Eye (tissue), 1 donor: ENCODE measurements at regions not wholly inside any gene's neighbourhood (a gene's known extent, or its start where the extent isn't known, plus 50 kb on each side); places are given as distances from the start of the nearest gene placed in this dataset.
A peak's percentile ranks its signal among the peaks of the same experiment; 100 is the strongest.
"Not testable (repeated sequence)": the region's sequence is repeated elsewhere in the genome, so short reads cannot be mapped to it uniquely, and the experiment has no call there.

Experiments used
- DNase-seq: peaks from one replicate; pipeline ENCODE4 v3.0.0-alpha.2; 2015

- DNase-seq: peak; percentile 51
These were observed 156.7 kb upstream of the RASSF8 start for GRCh38 chr12:25801734-25802133.

DNA sequence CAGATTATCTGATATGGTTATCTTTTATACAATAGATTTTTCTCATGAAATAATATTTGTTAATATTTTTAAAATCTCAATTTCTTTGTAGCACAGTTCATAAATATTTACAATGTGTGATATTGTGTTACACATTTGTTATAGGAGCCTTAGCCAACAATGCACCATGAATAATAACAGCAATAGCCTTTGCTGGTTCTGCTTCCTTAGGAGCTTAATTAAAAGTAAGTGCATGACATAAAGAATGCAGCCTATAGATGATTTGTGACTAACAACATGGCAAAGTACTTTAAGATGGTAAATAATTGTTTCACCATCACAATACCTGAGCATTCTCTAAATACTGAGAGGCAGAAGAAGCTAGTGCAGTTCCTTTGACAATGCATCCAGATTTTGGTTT is 156.3 kb upstream of the RASSF8 start:
- DNase-seq: no peak

DNA sequence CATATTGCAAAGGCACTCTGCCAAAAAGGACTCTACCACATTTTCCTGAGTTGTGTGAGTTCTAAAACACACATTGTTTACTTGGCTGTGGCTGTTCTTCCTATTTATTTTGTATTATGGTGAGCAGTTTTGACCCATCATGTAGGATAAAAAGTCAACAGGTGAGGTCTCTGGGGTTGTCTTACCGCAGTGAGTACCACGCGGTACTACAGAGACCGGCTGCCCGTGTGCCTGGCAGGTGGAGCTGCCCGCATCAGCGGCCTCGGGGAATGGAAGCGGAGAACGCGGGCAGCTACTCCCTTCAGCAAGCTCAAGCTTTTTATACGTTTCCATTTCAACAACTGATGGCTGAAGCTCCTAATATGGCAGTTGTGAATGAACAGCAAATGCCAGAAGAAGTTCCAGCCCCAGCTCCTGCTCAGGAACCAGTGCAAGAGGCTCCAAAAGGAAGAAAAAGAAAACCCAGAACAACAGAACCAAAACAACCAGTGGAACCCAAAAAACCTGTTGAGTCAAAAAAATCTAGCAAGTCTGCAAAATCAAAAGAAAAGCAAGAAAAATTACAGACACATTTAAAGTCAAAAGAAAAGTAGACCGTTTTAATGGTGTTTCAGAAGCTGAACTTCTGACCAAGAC is 155.3 kb upstream of the RASSF8 start:
- not testable (repeated sequence) for DNase-seq

- DNase-seq: peak; percentile 41
These were observed 154.2 kb upstream of the RASSF8 start for GRCh38 chr12:25804286-25804685.

GRCh38 chr12:25806271-25806670 is 152.2 kb upstream of the RASSF8 start:
- no peak for DNase-seq

- no peak for DNase-seq
These were observed 149.9 kb upstream of the RASSF8 start for GRCh38 chr12:25808604-25809003.

- no peak for DNase-seq
These were observed 147.8 kb upstream of the RASSF8 start for GRCh38 chr12:25810683-25811082.

DNA sequence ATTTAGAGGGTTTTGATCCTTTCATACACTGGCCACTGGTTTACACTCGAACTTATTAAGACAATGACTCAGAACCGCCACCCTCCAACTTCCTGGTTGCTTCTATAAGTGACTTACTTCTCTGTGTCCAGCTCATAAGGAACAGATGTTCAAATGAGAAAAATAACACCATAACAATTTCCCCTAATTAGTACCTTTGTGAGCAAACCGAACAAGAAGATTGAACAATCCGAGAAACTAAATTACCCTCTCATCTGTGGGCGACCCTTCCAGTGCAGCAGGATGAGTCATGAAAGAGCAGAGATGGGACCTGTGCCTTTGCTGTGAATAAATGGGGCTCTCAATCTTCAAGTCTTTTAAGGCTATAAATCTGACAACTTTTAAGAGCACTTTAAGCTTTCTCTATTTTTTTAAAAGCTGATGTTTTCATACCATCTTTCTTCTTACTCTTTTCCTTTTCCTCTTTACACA is 146.8 kb upstream of the RASSF8 start:
- no peak for DNase-seq

DNA sequence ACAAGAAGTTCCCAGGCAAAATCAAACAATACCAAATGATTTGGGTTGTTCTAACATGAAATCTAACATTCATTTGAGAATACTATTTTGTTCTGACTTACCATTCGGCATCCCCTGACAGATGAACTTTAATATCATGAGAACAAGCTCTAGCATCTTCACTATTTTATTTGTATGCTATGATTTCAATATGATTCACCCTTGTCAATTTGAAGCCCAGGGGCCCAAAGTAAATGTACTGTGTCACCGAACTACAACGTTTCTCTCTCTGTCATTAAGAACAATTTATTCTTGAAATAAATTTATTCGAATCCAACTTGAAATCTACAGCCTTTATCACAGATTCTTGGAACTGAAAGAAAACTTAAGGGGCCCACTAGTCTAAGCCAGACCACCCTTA is 146.2 kb upstream of the RASSF8 start:
- no peak for DNase-seq

DNA sequence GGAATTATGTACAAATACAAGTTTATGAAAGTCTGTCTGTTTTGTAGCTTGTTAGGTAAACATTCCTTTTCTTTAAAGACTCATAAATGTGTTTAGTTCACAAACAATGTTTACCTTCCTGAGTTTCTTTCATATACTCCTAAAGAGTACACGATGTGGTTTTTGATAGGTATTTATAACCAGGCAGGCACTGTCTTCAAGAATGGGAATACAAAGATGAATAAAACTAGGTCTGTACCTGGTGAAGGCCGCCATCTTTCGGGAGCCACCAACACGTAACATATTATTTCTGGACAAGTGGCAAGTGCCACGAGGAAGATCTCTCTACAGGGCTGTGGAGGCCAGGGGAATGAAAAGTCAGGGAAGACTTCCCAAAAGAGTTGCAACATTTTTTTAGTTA is 144.6 kb upstream of the RASSF8 start:
- DNase-seq: no peak

- DNase-seq: no peak
These were observed 141.8 kb upstream of the RASSF8 start for GRCh38 chr12:25816637-25817036.

GRCh38 chr12:25817166-25817565 is 141.3 kb upstream of the RASSF8 start:
- no peak for DNase-seq

GRCh38 chr12:25818596-25819390 is 139.7 kb upstream of the RASSF8 start:
- DNase-seq: no peak

DNA sequence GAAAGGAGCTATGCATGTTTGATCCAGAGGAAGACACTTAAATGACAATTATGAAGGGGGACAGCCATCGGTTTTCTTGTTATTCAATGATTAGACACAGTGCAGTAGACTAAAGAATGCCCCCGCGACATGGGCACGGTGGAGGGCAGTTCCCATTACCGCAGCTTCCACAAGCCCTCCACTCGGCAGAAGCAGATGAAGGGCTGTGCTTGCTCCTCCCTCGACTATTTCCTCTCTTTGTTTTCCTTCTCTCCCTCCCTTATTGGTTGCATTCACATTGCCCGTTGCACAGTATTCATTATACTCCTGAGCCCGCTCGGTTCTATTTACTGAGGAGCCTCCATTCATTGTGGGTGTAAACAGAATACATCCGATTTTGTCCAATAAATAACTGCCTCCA is 138.8 kb upstream of the RASSF8 start:
- DNase-seq: no peak

DNA sequence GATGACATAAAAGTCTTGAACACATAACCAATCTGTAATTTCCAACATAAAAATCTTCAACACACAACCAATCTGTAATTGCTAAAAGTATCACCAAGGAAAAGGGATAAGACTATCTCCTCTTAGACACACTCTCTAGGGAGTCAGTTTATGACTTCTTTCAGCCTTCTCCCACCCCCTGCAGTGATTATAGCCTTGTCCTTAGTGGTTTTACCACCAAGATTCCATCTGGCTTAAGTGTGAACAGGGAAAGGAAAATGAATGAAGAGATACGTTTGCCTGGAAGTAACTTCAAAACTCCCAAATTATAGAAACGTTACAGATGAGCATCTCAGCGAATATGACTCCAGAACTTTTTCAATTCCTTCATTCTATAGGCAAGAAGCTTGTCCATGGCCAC is 136.2 kb upstream of the RASSF8 start:
- no peak for DNase-seq

- DNase-seq: peak; percentile 26
These were observed 133.7 kb upstream of the RASSF8 start for GRCh38 chr12:25824734-25825133.

- peak; percentile 30 for DNase-seq
These were observed 133.0 kb upstream of the RASSF8 start for GRCh38 chr12:25825446-25825845.

DNA sequence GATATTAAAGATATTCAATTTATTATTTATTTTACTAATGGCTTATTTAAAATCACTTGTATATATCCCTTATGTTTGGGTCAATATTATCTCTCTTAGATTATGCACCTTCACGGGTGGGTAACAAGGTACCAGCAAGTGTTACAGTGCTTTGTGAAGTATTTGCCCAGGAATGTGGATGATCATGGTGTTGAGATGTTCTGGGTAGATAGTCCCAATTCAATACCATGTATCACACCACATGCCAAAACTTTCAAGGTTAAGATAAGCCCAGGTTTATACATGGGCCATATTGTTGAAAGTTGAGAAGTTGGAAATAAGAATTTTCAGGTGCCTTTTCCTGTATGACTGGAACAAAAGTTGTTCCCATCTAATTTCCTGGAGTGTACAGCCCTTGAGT is 131.3 kb upstream of the RASSF8 start:
- no peak for DNase-seq

DNA sequence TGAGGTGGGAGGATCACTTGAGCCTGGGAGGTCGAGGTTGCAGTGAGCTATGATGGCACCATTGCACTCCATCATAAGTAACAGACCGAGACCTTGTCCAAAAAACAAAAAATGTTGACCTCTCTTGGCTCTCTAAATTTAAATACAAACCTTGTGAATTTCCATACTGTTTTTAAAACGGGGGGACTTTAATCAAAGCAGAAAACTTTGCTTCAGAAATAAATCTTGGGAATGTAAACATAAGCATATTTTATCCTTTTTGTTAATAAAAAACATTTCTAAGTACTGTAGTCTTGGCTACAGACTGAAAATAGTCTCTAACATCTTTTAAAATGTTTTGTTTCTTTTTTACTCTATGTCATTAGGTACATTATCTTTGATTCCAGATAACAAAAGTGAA is 130.7 kb upstream of the RASSF8 start:
- no peak for DNase-seq

- peak; percentile 25 for DNase-seq
These were observed 130.3 kb upstream of the RASSF8 start for GRCh38 chr12:25828188-25828587.

DNA sequence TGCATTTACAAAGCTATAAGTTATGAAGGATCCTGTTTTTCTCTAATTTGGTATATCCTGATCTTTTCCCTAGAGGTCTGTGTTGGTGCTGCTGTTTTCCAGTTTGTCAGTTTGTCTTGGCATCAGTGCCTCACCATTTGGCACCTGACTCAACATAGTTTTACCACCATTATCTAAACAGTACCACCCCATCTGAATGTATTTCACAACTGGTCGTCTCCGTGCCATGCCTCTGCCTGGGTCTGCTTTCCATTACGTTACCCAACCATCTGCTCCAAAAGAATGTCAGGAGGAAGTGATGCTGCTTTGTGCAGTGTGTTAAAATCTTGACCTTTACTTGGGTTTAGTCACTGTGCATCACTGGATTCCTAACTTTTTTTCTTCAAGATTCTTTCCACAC is 129.3 kb upstream of the RASSF8 start:
- DNase-seq: peak; percentile 48

DNA sequence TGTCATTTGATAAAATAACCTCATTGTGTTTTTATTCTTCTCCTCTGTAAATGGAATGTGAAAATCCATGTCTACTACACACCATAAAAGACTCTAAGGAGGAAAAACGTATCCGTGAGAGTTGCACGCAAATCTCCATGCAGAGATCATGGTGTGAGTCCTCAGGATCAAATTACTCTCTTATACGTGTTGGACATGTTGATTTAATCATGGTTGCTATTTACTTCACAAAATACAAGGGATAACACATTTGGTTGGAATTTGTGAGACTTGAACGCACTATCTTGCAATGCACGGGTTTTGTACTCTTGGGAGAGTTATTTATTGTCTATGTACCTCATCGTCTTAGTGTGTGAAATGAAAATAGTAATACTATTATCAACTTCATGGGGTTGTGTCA is 128.0 kb upstream of the RASSF8 start:
- DNase-seq: peak; percentile 30

- no peak for DNase-seq
These were observed 124.8 kb upstream of the RASSF8 start for GRCh38 chr12:25833657-25834056.

GRCh38 chr12:25835385-25835784 is 123.1 kb upstream of the RASSF8 start:
- no peak for DNase-seq

- no peak for DNase-seq
These were observed 120.5 kb upstream of the RASSF8 start for GRCh38 chr12:25838007-25838406.
